Dermis microvascular lymphatic vessel endothelial cell (primary cell): ENCODE measurements at regions not wholly inside any gene's neighbourhood (a gene's known extent, or its start where the extent isn't known, plus 50 kb on each side); places are given as distances from the start of the nearest gene placed in this dataset.

ENCODE experiments used
- DNase-seq, 2 donors: peaks; one replicate each; pipeline versions ENCODE4 v3.0.0 to v3.0.0-alpha.2; 2010; ENCODE audit warnings: low read depth in 2 of 2

- no peak for DNase-seq
Measured at GRCh38 chr5:112112346-112112745, 306.7 kb downstream of the EPB41L4A start.

GRCh38 chr5:112109331-112110007 is 309.6 kb downstream of the EPB41L4A start:
- no peak for DNase-seq

- no peak for DNase-seq
Measured at GRCh38 chr5:112106878-112107277, 312.2 kb downstream of the EPB41L4A start.

GRCh38 chr5:112097768-112098167 is 321.3 kb downstream of the EPB41L4A start:
- no peak for DNase-seq

GRCh38 chr5:112087222-112087621 is 330.2 kb upstream of the NREP start:
- no peak for DNase-seq

GRCh38 chr5:112086740-112087139 is 329.7 kb upstream of the NREP start:
- no peak for DNase-seq

GRCh38 chr5:112084149-112084548 is 327.2 kb upstream of the NREP start:
- DNase-seq, result no peak

GRCh38 chr5:112083623-112084022 is 326.6 kb upstream of the NREP start:
- DNase-seq, result no peak

- no peak for DNase-seq
Measured at GRCh38 chr5:112077180-112077579, 320.2 kb upstream of the NREP start.

- DNase-seq, result no peak
Measured at GRCh38 chr5:112070022-112070421, 313.0 kb upstream of the NREP start.

GRCh38 chr5:112069329-112069728 is 312.3 kb upstream of the NREP start:
- DNase-seq, result no peak

- DNase-seq, result no peak
Measured at GRCh38 chr5:112068593-112068992, 311.6 kb upstream of the NREP start.

- DNase-seq, result no peak
Measured at GRCh38 chr5:112065781-112066180, 308.8 kb upstream of the NREP start.

- no peak for DNase-seq
Measured at GRCh38 chr5:112064956-112065355, 308.0 kb upstream of the NREP start.

GRCh38 chr5:112064271-112064701 is 307.3 kb upstream of the NREP start:
- no peak for DNase-seq

- DNase-seq, result no peak
Measured at GRCh38 chr5:112063856-112064255, 306.9 kb upstream of the NREP start.

GRCh38 chr5:112063191-112063590 is 306.2 kb upstream of the NREP start:
- DNase-seq, result no peak

- no peak for DNase-seq
Measured at GRCh38 chr5:112062181-112062580, 305.2 kb upstream of the NREP start.

GRCh38 chr5:112061666-112062065 is 304.7 kb upstream of the NREP start:
- DNase-seq, result no peak

GRCh38 chr5:112059579-112060135 is 302.7 kb upstream of the NREP start:
- no peak for DNase-seq

- DNase-seq, result no peak
Measured at GRCh38 chr5:112049738-112050137, 292.7 kb upstream of the NREP start.

GRCh38 chr5:112036206-112036605 is 279.2 kb upstream of the NREP start:
- no peak for DNase-seq

GRCh38 chr5:112034421-112034979 is 277.5 kb upstream of the NREP start:
- no peak for DNase-seq
